ENCODE measurements at regions not wholly inside any gene's neighbourhood (a gene's known extent, or its start where the extent isn't known, plus 50 kb on each side); places are given as distances from the start of the nearest gene placed in this dataset.

GRCh38 chr7:115352375-115352774 is 430.5 kb downstream of the MDFIC start:
- no peaks in the 10 kb centered on the region for H3K9me3 ChIP-seq (ENCODE audit: control extremely low read depth in 1 of 3, control insufficient read depth in 2 of 3, insufficient read depth in 1 of 3, low read length in 2 of 3)
- CTCF ChIA-PET = interaction anchor here (1.4 kb wide), 1 partner anchor 328 kb away, joined by 3 read pairs; no protein-coding TSS in a partner anchor
- H3K4me3 Mint-ChIP-seq = no peak overlapping the region
- H3K27ac Mint-ChIP-seq = no peak overlapping the region
- TF ChIP-seq, protein P1, sequence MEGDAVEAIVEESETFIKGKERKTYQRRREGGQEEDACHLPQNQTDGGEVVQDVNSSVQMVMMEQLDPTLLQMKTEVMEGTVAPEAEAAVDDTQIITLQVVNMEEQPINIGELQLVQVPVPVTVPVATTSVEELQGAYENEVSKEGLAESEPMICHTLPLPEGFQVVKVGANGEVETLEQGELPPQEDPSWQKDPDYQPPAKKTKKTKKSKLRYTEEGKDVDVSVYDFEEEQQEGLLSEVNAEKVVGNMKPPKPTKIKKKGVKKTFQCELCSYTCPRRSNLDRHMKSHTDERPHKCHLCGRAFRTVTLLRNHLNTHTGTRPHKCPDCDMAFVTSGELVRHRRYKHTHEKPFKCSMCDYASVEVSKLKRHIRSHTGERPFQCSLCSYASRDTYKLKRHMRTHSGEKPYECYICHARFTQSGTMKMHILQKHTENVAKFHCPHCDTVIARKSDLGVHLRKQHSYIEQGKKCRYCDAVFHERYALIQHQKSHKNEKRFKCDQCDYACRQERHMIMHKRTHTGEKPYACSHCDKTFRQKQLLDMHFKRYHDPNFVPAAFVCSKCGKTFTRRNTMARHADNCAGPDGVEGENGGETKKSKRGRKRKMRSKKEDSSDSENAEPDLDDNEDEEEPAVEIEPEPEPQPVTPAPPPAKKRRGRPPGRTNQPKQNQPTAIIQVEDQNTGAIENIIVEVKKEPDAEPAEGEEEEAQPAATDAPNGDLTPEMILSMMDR (IDR thresholded peaks at IDR 0.05) = no peak
- TF ChIP-seq EZH2 (IDR thresholded peaks at IDR 0.05; ENCODE audit: borderline replicate concordance, insufficient read depth, low read depth, low read length, poor library complexity, severe bottlenecking) = no peak
- H3K4me1 Mint-ChIP-seq = peaks cover 1% of the 10 kb centered on the region
- H3K9ac ChIP-seq (ENCODE audit: low read length) = no peak overlapping the region
- POLR2A ChIA-PET = no interaction called here
- H3K4me2 ChIP-seq (replicated peaks; ENCODE audit: low read depth, low read length, poor library complexity, severe bottlenecking) = no peak overlapping the region
- intact Hi-C loops (cut with micrococcal nuclease) = no loop called here
- ATAC-seq (ENCODE audit: low read depth) (no peak), DNase-seq (no peak)
- H3K27me3 ChIP-seq (replicated peaks in 1 of 4; ENCODE audit: control extremely low read depth in 1 of 4, control insufficient read depth in 3 of 4, insufficient read depth in 4 of 4, low read length in 3 of 4) = no peaks in the 10 kb centered on the region
- no peaks in the 10 kb centered on the region for H4K20me1 ChIP-seq (ENCODE audit: control insufficient read depth, insufficient read depth, low read length, poor library complexity, severe bottlenecking)
- H3K4me1 ChIP-seq (ENCODE audit: control insufficient read depth in 2 of 2, insufficient read depth in 2 of 2, low read length in 2 of 2) = no peaks in the 10 kb centered on the region
- no peaks in the 10 kb centered on the region for H3K79me2 ChIP-seq (ENCODE audit: control insufficient read depth, insufficient read depth, low read length)
- H2AFZ ChIP-seq (ENCODE audit: insufficient read depth, low read depth, low read length, poor library complexity, severe bottlenecking) = no peak overlapping the region
- H3K36me3 ChIP-seq (replicated peaks in 1 of 2; ENCODE audit: control extremely low read depth in 1 of 2, control insufficient read depth in 1 of 2, extremely low read depth in 1 of 2, insufficient read depth in 2 of 2, low read length in 1 of 2) = no peaks in the 10 kb centered on the region
- H3K27ac ChIP-seq (ENCODE audit: low read length in 2 of 2) = no peak overlapping the region
- H3K4me3 ChIP-seq (ENCODE audit: control extremely low read depth in 1 of 5, extremely low read depth in 1 of 5, insufficient read depth in 1 of 5, low read depth in 2 of 5, low read length in 4 of 5) = no peak overlapping the region
- no peaks in the 10 kb centered on the region for H3K9me3 Mint-ChIP-seq (ENCODE audit: insufficient read depth)
- H3K27me3 Mint-ChIP-seq = peaks cover 16% of the 10 kb centered on the region
- 90% methylated on average over 1 of the region's 2 CpGs for WGBS (ENCODE audit: insufficient coverage)

DNA sequence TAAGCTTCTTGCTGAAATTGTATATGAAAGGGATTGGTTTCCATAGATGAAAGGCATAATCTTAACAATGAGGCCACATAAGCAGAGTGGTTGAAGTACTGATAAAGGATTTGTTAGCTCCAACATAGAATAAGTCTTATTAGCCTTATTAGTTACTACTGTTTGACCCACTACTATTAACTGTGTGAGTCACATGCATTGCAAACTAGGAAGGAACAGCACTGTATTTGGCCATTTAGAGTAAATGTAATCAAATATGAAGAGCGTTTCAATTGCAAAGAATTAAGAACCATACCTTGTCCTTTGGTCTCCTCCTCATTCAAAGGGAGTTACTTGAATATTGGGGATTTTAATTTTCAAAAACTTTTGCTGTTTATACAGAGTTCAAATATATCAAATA is 428.9 kb downstream of the MDFIC start:
- no peak overlapping the region for H3K27ac ChIP-seq (ENCODE audit: low read length in 2 of 2)
- TF ChIP-seq EZH2 (IDR thresholded peaks at IDR 0.05; ENCODE audit: borderline replicate concordance, insufficient read depth, low read depth, low read length, poor library complexity, severe bottlenecking) = no peak
- TF ChIP-seq, protein P1 (IDR thresholded peaks at IDR 0.05) = no peak
- no peak overlapping the region for H3K27ac Mint-ChIP-seq
- no peaks in the 10 kb centered on the region for H3K4me1 Mint-ChIP-seq
- no peaks in the 10 kb centered on the region for H3K79me2 ChIP-seq (ENCODE audit: control insufficient read depth, insufficient read depth, low read length)
- no peaks in the 10 kb centered on the region for H3K9me3 ChIP-seq (ENCODE audit: control extremely low read depth in 1 of 3, control insufficient read depth in 2 of 3, insufficient read depth in 1 of 3, low read length in 2 of 3)
- H3K36me3 ChIP-seq (replicated peaks in 1 of 2; ENCODE audit: control extremely low read depth in 1 of 2, control insufficient read depth in 1 of 2, extremely low read depth in 1 of 2, insufficient read depth in 2 of 2, low read length in 1 of 2) = no peaks in the 10 kb centered on the region
- H3K9me3 Mint-ChIP-seq (ENCODE audit: insufficient read depth) = no peaks in the 10 kb centered on the region
- no peaks in the 10 kb centered on the region for H4K20me1 ChIP-seq (ENCODE audit: control insufficient read depth, insufficient read depth, low read length, poor library complexity, severe bottlenecking)
- H3K4me3 Mint-ChIP-seq = no peak overlapping the region
- H3K27me3 Mint-ChIP-seq = peaks cover 18% of the 10 kb centered on the region
- no peaks in the 10 kb centered on the region for H3K4me1 ChIP-seq (ENCODE audit: control insufficient read depth in 2 of 2, insufficient read depth in 2 of 2, low read length in 2 of 2)
- H3K4me3 ChIP-seq (ENCODE audit: control extremely low read depth in 1 of 5, extremely low read depth in 1 of 5, insufficient read depth in 1 of 5, low read depth in 2 of 5, low read length in 4 of 5) = no peak overlapping the region
- intact Hi-C loops (cut with micrococcal nuclease) = no loop called here
- no peak for DNase-seq
- no peak overlapping the region for H3K4me2 ChIP-seq (replicated peaks; ENCODE audit: low read depth, low read length, poor library complexity, severe bottlenecking)
- H3K9ac ChIP-seq (ENCODE audit: low read length) = no peak overlapping the region
- ATAC-seq (ENCODE audit: low read depth) = no peak
- WGBS (ENCODE audit: insufficient coverage) = no CpG with 5 or more reads among the region's 1 CpG
- ChIA-PET CTCF (no interaction called here), POLR2A (no interaction called here)
- no peak overlapping the region for H2AFZ ChIP-seq (ENCODE audit: insufficient read depth, low read depth, low read length, poor library complexity, severe bottlenecking)
- no peaks in the 10 kb centered on the region for H3K27me3 ChIP-seq (replicated peaks in 1 of 4; ENCODE audit: control extremely low read depth in 1 of 4, control insufficient read depth in 3 of 4, insufficient read depth in 4 of 4, low read length in 3 of 4)
